ENCODE measurements at regions not wholly inside any gene's neighbourhood (a gene's known extent, or its start where the extent isn't known, plus 50 kb on each side); places are given as distances from the start of the nearest gene placed in this dataset.

DNA sequence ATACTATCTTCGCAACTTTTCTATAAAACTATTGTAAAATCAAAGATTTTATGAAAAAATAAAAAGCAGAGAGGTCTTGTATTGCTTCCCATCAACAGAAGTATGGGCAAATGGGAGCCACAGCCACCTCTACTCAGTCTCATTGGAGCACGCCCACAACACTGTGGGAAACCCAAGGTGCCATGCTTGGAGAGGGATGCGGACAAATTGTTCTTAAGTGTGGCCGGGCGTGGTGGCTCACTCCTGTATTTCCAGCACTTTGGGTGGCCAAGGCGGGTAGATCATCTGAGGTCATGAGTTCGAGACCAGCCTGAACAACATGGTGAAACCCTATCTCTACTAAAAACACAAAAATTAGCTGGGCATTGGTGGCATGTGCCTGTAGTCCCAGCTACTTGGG lies 498.2 kb upstream of the SOX5 start:
- H3K36me3 Mint-ChIP-seq: no peaks in the 10 kb centered on the region
- no peak for DNase-seq (ENCODE audit: low spot score in 2 of 2)
- H3K9me3 Mint-ChIP-seq: no peaks in the 10 kb centered on the region
- no peak for ATAC-seq
- no peaks in the 10 kb centered on the region for H3K4me1 Mint-ChIP-seq
- no peak overlapping the region for H3K4me3 Mint-ChIP-seq
- H3K27ac Mint-ChIP-seq: no peak overlapping the region

DNA sequence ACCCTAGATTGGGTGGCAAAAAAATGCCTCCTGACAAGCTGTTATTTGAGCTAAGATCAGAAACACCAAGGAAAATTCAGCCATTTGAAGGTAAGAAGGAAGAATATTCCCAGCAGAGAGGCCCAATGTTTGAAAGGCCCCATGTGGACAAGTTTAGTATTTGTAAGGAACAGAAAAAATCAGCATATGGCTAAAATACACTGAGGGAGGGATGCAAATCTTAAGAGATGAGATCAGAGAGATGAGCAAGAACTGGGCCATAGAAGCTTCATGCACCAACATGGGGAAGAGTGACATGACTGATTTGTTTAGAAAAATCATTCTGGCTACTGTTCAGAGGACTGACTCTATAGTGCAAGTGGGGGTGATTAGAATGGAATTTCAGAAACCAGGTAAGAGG lies 496.8 kb upstream of the SOX5 start:
- no peak for DNase-seq (ENCODE audit: low spot score in 2 of 2)
- H3K4me3 Mint-ChIP-seq: no peak overlapping the region
- H3K4me1 Mint-ChIP-seq: no peaks in the 10 kb centered on the region
- ATAC-seq: no peak
- peaks cover 5% of the 10 kb centered on the region for H3K9me3 Mint-ChIP-seq
- no peak overlapping the region for H3K27ac Mint-ChIP-seq
- H3K36me3 Mint-ChIP-seq: no peaks in the 10 kb centered on the region

DNA sequence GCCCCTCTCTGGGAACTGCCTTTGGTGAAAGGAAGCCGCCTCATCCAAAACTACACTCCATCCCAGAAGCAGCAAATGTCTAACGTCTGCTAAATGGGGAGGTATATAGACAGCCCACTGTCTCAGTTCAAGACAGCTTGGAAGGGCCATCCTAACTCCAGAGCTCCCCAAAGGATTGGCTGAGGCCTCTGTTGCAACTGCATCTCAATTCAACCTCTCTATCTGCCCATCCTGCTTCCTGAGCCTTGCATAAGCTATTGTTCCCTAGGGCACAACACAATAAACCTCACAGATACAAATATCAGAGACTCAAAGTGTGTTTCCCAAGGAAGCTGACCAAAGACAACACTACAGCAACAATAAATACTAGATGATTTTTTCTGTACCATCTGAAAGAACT lies 495.2 kb upstream of the SOX5 start:
- Mint-ChIP-seq H3K9me3 (peaks cover 7% of the 10 kb centered on the region), H3K36me3 (no peaks in the 10 kb centered on the region), H3K4me3 (no peak overlapping the region), H3K27ac (no peak overlapping the region), H3K4me1 (no peaks in the 10 kb centered on the region)
- no peak for ATAC-seq
- no peak for DNase-seq (ENCODE audit: low spot score in 2 of 2)

DNA sequence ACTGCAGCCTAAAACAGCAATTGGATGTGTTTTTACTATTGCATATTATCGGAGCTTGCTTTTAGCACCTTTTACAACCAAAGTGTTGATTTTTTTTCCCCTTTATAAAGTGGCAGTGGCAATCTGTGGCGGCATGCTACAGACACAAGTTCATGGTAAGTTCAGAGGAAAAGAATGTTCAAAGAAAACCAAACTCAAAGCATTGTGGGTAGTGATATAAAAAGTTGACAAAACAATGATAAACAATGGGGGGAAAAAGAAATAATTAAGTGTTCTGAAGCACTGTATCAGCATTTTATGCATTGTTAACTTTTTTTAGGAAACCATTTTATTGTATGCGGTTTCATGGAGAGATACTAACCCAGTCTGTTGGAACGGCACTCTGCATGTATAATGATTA lies 492.0 kb upstream of the SOX5 start:
- ATAC-seq (no peak), DNase-seq (ENCODE audit: low spot score in 2 of 2) (no peak)
- peaks cover 7% of the 10 kb centered on the region for H3K9me3 Mint-ChIP-seq
- no peak overlapping the region for H3K27ac Mint-ChIP-seq
- no peaks in the 10 kb centered on the region for H3K4me1 Mint-ChIP-seq
- H3K4me3 Mint-ChIP-seq: no peak overlapping the region
- no peaks in the 10 kb centered on the region for H3K36me3 Mint-ChIP-seq

DNA sequence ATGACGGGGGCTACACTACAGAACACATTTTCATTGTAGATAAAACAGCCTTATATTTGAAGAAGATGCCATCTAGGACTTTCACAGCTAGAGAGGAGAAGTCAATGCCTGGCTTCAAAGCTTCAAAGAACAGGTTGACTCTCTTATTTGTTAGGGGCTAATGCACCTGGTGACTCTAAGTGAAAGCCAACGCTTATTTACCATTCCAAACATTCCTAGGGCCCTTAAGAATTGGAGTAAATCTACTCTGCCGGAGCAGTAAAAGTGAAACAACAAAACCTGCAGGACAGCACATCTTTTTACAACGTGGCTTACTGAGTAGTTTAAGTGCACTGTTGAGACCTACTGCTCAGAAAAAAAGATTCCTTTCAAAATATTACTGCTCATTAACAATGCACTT lies 487.2 kb upstream of the SOX5 start:
- no peak for DNase-seq (ENCODE audit: low spot score in 2 of 2)
- H3K9me3 Mint-ChIP-seq: peaks cover 3% of the 10 kb centered on the region
- no peak overlapping the region for H3K4me3 Mint-ChIP-seq
- H3K4me1 Mint-ChIP-seq: no peaks in the 10 kb centered on the region
- no peak overlapping the region for H3K27ac Mint-ChIP-seq
- no peaks in the 10 kb centered on the region for H3K36me3 Mint-ChIP-seq
- ATAC-seq: no peak

DNA sequence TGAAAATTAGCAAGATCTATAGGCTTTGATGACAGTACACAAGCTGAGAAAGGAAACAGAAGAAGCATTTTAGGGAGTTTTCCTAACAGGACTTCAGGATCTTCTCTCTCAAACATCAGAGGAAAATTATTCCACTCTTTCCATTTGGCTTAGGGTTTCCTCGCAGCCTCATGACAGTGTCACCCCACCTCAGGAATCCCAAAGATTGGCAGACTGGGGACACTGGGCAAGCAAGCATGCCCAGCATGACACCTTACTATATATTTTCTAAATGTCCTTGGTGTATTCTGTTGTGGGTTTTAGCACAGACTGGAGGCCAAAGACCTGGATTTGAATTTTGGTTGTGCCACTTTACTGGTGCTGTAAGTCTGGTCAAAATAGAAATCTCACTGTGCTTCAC lies 482.4 kb upstream of the SOX5 start:
- Mint-ChIP-seq H3K4me3 (no peak overlapping the region), H3K9me3 (no peaks in the 10 kb centered on the region), H3K27ac (no peak overlapping the region), H3K36me3 (no peaks in the 10 kb centered on the region), H3K4me1 (no peaks in the 10 kb centered on the region)
- ATAC-seq (no peak), DNase-seq (ENCODE audit: low spot score in 2 of 2) (no peak)

DNA sequence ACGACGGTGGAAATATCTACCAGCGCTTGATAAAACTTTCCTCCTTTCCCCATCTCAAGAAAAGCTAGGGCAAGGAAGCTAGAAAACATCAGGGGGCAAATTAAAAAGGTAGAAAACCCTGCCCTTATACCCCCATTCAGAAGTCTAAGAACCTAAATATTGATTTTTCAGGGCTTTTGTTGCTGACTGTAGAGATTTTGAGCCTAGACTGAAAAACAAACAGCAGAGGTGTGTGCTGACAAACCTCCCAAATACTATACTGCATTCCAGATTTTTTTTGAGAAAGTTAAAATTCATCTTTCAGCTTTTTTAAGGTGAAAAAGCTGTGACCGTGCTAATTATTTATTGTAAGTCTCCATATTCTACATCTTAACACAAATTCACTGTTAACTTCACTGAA lies 478.3 kb upstream of the SOX5 start:
- no peak for DNase-seq (ENCODE audit: low spot score in 2 of 2)
- H3K9me3 Mint-ChIP-seq: no peaks in the 10 kb centered on the region
- ATAC-seq: no peak
- no peaks in the 10 kb centered on the region for H3K36me3 Mint-ChIP-seq
- H3K4me1 Mint-ChIP-seq: no peaks in the 10 kb centered on the region
- H3K27ac Mint-ChIP-seq: no peak overlapping the region
- no peak overlapping the region for H3K4me3 Mint-ChIP-seq

DNA sequence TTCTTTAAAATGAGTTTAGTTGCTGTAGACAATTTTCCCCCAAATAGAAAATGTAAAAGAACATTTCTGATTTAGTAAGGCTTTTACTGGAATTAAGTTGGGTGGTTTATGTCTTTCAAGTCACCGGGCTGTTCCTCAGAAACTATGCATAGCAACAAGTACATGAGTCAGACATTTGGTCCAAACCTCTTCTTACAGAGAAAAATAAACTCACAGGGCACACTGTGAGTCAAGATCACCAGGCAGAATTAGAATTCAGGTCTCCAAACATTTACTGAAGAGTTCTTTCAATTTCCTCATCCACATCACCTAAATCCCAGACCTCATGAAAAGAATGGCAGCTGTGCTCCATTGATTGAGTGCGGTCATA lies 476.1 kb upstream of the SOX5 start:
- DNase-seq (ENCODE audit: low spot score in 2 of 2) (no peak), ATAC-seq (peak; percentile 49)
- no peak overlapping the region for H3K27ac Mint-ChIP-seq
- H3K36me3 Mint-ChIP-seq: no peaks in the 10 kb centered on the region
- no peak overlapping the region for H3K4me3 Mint-ChIP-seq
- no peaks in the 10 kb centered on the region for H3K4me1 Mint-ChIP-seq
- no peaks in the 10 kb centered on the region for H3K9me3 Mint-ChIP-seq

DNA sequence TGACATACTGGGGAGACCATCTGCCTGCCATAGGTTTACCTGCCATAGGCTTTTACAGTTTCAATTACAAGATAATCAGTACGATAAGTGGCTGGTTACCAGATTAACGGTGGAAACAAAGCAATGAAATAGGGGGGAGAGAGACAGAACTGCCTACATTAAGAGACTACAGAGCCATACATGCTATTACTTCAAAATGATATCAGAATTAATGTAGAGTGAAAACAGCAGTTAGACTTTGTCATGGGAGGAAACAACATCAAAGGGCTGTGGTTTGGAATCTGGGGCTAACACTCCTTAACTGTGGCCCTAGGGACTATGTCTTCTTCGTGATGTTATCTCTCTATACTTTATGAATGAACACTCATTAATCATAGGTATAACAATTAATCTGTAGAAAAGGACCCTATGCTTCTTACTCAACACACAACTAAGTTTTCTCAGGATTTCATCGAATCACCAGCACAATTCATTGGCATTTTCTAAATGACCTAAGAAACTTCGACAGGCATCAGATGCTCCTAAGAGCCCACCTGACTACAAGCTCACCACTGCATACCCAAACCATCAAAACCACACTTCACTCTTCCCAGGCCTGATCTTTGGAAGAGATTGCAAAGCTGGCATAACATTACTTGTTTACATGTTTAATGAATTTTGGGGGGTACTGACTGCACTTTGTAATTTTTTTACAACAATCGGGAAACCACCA lies 475.6 kb upstream of the SOX5 start:
- Mint-ChIP-seq H3K36me3 (no peaks in the 10 kb centered on the region), H3K9me3 (no peaks in the 10 kb centered on the region), H3K27ac (no peak overlapping the region), H3K4me3 (no peak overlapping the region), H3K4me1 (no peaks in the 10 kb centered on the region)
- ATAC-seq (peak; percentile 68), DNase-seq (ENCODE audit: low spot score in 2 of 2) (no peak)

DNA sequence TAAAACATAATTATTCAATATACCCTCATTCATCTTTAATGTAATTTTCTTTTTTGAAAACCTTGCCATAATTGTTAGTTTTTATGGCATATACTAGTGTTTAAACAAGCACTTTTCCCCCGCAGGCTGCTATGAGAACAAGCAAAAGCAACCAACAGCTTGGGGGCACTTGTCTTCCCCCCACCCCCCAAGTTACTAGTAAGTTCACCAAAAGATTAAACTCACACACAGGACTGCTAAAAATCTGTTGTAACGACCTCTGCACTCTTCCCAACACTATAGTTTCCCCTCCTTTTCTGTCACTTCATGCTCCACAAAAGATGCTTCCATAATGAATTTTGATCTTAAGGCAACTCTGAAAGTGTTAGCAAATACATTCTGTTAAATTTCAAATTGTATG lies 474.9 kb upstream of the SOX5 start:
- ATAC-seq (no peak), DNase-seq (ENCODE audit: low spot score in 2 of 2) (no peak)
- no peaks in the 10 kb centered on the region for H3K9me3 Mint-ChIP-seq
- no peak overlapping the region for H3K27ac Mint-ChIP-seq
- no peak overlapping the region for H3K4me3 Mint-ChIP-seq
- no peaks in the 10 kb centered on the region for H3K36me3 Mint-ChIP-seq
- no peaks in the 10 kb centered on the region for H3K4me1 Mint-ChIP-seq

DNA sequence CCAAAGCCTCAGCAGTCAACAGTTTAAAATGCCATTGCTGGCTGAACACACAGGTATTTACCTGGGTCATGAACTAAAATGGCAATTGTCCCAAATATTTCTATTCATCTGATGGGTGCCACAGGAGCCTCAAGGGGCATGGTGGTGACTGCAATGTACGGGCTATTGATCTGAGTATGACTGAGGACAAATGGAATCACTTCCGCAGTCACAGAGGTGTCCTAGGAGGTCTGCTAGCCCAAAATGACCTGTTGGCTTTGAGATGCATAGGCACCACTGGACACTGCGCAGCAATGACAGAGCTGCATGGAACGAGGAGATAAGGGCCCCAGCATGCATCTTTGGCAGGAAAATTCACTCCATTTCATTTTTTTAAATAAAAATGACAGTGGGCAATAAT lies 474.1 kb upstream of the SOX5 start:
- Mint-ChIP-seq H3K36me3 (no peaks in the 10 kb centered on the region), H3K4me3 (no peak overlapping the region), H3K27ac (no peak overlapping the region), H3K4me1 (no peaks in the 10 kb centered on the region), H3K9me3 (no peaks in the 10 kb centered on the region)
- ATAC-seq (no peak), DNase-seq (ENCODE audit: low spot score in 2 of 2) (no peak)

DNA sequence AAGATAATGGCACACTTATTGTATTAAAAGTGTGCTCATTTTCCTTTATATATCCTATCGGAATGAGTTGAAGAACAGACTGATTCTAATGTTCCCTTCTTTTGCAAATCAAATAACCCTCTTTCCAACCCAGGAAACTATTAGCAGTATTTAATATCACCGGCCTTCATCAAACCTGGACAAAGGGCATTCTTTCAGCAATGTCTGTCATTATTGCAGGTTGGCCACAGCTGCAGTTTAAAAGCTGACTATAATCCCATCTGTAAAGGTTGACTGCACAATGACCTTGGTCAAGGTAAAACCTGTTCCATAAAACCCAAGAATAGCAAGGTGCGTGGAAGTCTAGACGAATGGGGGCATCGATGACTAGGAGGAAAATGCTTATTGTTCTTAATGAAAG lies 472.3 kb upstream of the SOX5 start:
- Mint-ChIP-seq H3K9me3 (no peaks in the 10 kb centered on the region), H3K27ac (no peak overlapping the region), H3K4me1 (no peaks in the 10 kb centered on the region), H3K36me3 (no peaks in the 10 kb centered on the region), H3K4me3 (no peak overlapping the region)
- no peak for DNase-seq (ENCODE audit: low spot score in 2 of 2)
- no peak for ATAC-seq

DNA sequence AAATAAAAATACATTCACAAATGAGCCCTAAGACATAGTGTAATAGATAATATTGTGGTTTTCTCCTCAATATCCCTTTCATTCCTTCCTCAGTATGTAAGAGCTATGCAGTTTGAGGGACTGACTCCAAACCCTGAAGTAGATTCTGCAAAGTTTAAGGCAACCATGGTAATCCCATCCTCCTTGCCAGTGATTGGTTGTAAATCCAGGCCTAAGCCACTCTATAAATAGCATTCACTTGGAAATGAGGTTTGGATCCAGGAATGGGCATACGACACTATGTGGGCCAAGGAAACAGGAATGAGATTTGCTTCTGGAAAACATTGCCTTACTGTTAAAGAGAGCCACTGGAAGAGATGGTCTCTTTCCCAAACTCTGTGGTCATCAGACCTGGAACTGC lies 468.7 kb upstream of the SOX5 start:
- H3K9me3 Mint-ChIP-seq: no peaks in the 10 kb centered on the region
- no peak for ATAC-seq
- H3K36me3 Mint-ChIP-seq: no peaks in the 10 kb centered on the region
- DNase-seq (ENCODE audit: low spot score in 2 of 2): no peak
- no peak overlapping the region for H3K4me3 Mint-ChIP-seq
- H3K27ac Mint-ChIP-seq: no peak overlapping the region
- H3K4me1 Mint-ChIP-seq: no peaks in the 10 kb centered on the region

DNA sequence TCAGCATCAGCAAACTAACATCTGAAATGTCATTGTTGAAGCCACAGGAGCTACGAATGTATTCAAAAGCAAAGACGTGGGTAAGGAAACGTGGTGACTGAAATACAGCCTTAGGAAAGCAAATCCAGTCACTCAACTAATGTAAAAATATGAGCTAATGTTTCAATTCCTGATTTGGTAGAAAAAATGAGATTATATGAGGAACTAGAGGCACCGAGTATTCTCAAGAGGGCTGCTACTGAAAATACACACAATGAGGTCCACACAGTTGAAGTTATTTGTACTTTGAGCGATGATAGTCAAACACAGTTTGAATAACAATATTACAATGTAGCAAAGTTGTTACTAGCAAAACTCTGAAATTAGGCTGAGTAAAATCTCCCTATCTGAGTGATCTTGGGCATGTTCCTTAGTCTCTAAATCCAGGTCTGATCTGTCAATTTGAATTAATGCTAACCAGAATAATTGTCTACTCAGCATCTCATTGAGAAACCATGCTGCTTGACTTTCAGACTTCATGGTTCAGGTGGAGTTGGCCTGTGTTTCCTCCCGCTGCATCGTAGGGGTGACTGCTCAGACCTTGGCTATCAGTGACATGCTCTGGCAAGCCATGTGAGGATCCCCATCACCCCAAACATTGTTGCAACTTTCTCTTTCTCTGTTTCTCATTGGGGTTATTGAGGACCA lies 467.1 kb upstream of the SOX5 start:
- H3K27ac Mint-ChIP-seq: no peak overlapping the region
- H3K4me3 Mint-ChIP-seq: no peak overlapping the region
- DNase-seq (ENCODE audit: low spot score in 2 of 2): no peak
- H3K4me1 Mint-ChIP-seq: no peaks in the 10 kb centered on the region
- peaks cover 2% of the 10 kb centered on the region for H3K9me3 Mint-ChIP-seq
- H3K36me3 Mint-ChIP-seq: no peaks in the 10 kb centered on the region
- no peak for ATAC-seq

DNA sequence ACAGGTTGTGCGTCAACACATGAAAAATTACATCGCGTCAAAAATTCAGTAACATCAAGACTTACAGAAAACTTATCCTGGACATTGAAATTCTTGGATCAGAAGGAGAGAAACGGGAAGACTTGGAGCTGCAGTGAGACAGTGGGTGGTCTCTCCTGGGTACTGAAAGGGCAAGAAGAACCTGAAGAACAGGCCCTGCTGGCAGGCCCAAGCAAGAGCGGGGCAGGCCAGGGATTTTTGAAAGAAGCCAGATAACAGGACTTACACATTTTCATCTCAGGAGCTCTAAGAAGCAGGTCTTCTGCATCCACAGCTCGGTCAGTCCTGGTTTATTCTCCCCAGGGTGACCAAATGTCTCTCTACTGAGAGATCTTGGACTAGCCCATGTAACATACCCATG lies 466.5 kb upstream of the SOX5 start:
- ATAC-seq (no peak), DNase-seq (ENCODE audit: low spot score in 2 of 2) (no peak)
- H3K4me1 Mint-ChIP-seq: no peaks in the 10 kb centered on the region
- no peak overlapping the region for H3K27ac Mint-ChIP-seq
- no peaks in the 10 kb centered on the region for H3K36me3 Mint-ChIP-seq
- no peak overlapping the region for H3K4me3 Mint-ChIP-seq
- peaks cover 2% of the 10 kb centered on the region for H3K9me3 Mint-ChIP-seq

DNA sequence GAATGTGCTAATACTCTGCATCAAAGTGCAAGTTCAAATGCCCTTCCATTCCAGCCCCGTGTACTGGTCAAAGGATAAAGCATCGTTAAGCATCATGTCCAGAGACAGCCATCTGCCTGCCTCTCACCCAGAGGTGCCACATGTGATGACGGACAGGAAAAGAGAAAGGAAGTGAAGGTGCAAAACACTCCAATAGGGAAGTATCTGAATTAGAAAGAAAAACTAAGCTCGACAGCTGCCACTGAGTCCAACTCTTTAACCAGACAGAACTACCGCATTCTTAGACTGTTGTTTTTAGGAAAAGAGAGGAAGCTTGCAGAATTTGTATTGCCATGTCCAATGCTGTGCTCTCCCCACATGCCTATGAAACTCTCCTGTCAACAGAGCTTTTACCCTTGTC lies 465.0 kb upstream of the SOX5 start:
- H3K9me3 Mint-ChIP-seq: peaks cover 2% of the 10 kb centered on the region
- no peak overlapping the region for H3K4me3 Mint-ChIP-seq
- no peak for ATAC-seq
- H3K27ac Mint-ChIP-seq: no peak overlapping the region
- DNase-seq (ENCODE audit: low spot score in 2 of 2): no peak
- H3K4me1 Mint-ChIP-seq: no peaks in the 10 kb centered on the region
- no peaks in the 10 kb centered on the region for H3K36me3 Mint-ChIP-seq

DNA sequence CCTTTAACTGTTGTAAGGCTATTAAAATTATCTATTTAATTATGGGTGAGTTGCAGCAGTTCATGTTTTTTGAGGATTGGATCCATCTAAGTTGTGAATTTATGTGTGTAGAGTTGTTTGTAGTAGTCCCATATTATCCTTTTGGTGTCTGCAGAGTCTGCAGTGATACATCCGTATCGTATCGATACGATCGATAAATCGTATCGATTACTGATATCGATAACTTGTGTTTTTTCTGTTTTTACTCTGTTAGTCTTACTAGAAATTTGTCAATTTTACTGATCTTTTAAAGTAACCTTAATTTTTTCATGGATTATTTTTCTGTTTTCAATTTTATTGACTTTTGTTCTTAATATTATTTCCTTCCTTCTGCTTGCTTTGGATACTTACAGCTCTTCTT lies 462.5 kb upstream of the SOX5 start:
- no peaks in the 10 kb centered on the region for H3K36me3 Mint-ChIP-seq
- H3K4me1 Mint-ChIP-seq: no peaks in the 10 kb centered on the region
- DNase-seq (ENCODE audit: low spot score in 2 of 2) (no peak), ATAC-seq (no peak)
- H3K9me3 Mint-ChIP-seq: peaks cover 2% of the 10 kb centered on the region
- H3K27ac Mint-ChIP-seq: no peak overlapping the region
- no peak overlapping the region for H3K4me3 Mint-ChIP-seq

Data from stimulated activated effector memory CD8-positive, alpha-beta T cell treated with anti-CD3 and anti-CD28 coated beads, Interleukin-12 subunit alpha, Interleukin-12 subunit beta, amount 100 ng/mL, for 72 hours (primary cell).